BJ (cell line): ENCODE measurements at regions not wholly inside any gene's neighbourhood (a gene's known extent, or its start where the extent isn't known, plus 50 kb on each side); places are given as distances from the start of the nearest gene placed in this dataset.

Experiments
- CTCF ChIA-PET: fragments of 350-600 bp; formaldehyde crosslinking; extraction: SDS; loops from one replicate; lab custom pipeline; 2021; ENCODE audit warnings: antibody characterized with exemption, inconsistent platforms; lab: Yijun Ruan, JAX
- POLR2A ChIA-PET: fragments of 300-600 bp; sonication (Branson Sonifier 250); formaldehyde crosslinking; extraction: SDS; loops from one replicate; lab custom pipeline; 2021; ENCODE audit warnings: antibody characterized with exemption; lab: Charles Lee
- DNase-seq: peaks from one replicate; pipeline ENCODE4 v3.0.0-alpha.2; 2011; ENCODE audit warnings: low read depth
- H3K27me3 ChIP-seq: 2 replicates; pipeline ENCODE4 v1.6.0; 2011; ENCODE audit warnings: low read length; ENCODE audit not compliant: control insufficient read depth, insufficient read depth
- H3K36me3 ChIP-seq: 2 replicates; pipeline ENCODE4 v1.5.1; 2011; ENCODE audit warnings: low read length; ENCODE audit not compliant: control insufficient read depth, insufficient read depth
- H3K4me3 ChIP-seq: 2 replicates; pipeline ENCODE4 v1.5.1; 2011; ENCODE audit warnings: low read depth, mild to moderate bottlenecking, control low read depth, low read length
- TF ChIP-seq, protein P1 (sequence below): IDR thresholded peaks from 2 replicates; pipeline ENCODE4 v1.5.1; 2011; ENCODE audit warnings: low read depth, mild to moderate bottlenecking, control low read depth, inconsistent platforms, low read length, moderate library complexity; ENCODE audit not compliant: insufficient read depth

DNA sequence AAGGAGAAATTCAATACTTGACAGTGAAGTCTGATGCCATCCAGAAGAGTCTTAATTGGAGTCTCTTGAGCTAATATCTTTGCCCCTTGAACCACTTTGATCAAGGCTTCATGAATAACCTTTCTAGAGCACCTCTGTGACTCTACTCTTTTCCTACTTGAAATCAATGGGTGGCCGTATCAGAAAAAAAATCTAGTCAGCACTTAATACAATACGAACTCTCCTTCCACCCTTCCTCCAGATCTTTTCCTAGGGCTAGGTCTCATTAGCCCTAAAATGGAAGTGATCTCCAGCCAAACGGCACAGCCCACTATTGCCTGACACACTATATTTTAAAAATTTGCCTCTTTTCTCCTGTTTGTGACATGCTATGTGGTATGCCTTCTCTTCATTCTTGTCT, 129.6 kb upstream of the TLL1 start:
- Histone ChIP-seq H3K27me3 (no peaks in the 10 kb centered on the region), H3K4me3 (no peak overlapping the region), H3K36me3 (no peaks in the 10 kb centered on the region)
- TF ChIP-seq, protein P1, sequence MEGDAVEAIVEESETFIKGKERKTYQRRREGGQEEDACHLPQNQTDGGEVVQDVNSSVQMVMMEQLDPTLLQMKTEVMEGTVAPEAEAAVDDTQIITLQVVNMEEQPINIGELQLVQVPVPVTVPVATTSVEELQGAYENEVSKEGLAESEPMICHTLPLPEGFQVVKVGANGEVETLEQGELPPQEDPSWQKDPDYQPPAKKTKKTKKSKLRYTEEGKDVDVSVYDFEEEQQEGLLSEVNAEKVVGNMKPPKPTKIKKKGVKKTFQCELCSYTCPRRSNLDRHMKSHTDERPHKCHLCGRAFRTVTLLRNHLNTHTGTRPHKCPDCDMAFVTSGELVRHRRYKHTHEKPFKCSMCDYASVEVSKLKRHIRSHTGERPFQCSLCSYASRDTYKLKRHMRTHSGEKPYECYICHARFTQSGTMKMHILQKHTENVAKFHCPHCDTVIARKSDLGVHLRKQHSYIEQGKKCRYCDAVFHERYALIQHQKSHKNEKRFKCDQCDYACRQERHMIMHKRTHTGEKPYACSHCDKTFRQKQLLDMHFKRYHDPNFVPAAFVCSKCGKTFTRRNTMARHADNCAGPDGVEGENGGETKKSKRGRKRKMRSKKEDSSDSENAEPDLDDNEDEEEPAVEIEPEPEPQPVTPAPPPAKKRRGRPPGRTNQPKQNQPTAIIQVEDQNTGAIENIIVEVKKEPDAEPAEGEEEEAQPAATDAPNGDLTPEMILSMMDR, result no peak
- DNase-seq, result no peak
- ChIA-PET POLR2A (no interaction called here), CTCF (no interaction called here)

DNA sequence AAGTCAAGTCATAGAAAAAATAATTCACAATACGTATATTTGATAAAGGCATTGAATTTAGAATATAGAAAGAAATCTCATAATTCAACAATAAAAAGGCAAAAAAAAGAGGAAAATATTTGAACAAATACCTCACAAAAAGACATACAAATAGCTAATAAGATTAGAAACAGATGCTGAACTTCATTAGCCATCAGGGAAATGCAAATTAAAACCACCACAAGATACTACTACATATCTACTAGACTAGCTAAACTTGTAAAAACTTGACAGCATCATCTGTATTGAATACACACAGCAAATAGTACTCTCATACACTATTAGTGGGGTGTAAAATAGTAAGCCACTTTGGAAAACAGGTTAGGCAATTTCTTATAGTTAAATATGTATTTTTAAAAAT, 128.7 kb upstream of the TLL1 start:
- TF ChIP-seq, protein P1, result no peak
- Histone ChIP-seq H3K4me3 (no peak overlapping the region), H3K27me3 (no peaks in the 10 kb centered on the region), H3K36me3 (no peaks in the 10 kb centered on the region)
- CTCF ChIA-PET, result no interaction called here
- POLR2A ChIA-PET, result no interaction called here
- DNase-seq, result no peak

DNA sequence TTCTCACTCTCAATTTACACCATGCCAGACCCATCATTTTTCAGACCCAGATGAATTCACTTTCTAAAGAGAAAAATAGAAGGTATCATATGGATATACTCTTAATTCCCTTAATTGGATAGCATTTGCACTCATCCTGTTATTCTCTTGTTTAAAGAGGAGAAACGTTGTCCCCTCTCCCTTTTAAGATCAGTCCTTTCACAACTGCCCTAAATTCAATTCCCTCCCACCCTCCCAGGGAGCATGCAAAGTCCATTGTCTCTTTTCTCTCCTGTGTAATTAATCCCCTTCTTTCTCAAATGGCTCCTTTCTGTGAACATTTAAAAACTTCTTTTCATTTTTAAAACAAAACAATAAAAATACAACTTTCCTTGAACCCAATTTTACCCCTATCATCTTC, 124.7 kb upstream of the TLL1 start:
- DNase-seq, result no peak
- TF ChIP-seq, protein P1, result no peak
- CTCF ChIA-PET, result no interaction called here
- no peak overlapping the region for H3K4me3 ChIP-seq
- no peaks in the 10 kb centered on the region for H3K27me3 ChIP-seq
- POLR2A ChIA-PET, result no interaction called here
- H3K36me3 ChIP-seq, result no peaks in the 10 kb centered on the region

DNA sequence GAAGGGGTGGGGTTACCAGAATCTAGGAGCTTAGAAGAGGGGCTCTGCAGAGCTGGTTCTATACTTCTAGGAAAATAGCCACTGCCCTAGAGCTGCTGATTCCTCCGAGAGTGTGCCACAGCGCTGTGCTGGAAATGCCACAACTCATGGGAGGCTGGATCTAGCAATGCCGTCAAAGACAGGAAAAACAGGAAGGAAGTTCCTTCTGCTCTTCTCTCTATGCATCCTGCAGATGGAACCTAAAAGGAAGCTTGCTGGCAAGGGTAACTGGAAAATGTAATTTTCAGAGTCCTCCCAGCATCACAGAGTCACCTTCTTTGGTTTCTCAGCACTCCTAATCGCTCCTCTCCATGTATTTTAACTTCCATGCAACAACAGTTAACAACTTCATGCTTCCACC, 121.2 kb upstream of the TLL1 start:
- no peaks in the 10 kb centered on the region for H3K36me3 ChIP-seq
- H3K4me3 ChIP-seq, result no peak overlapping the region
- POLR2A ChIA-PET, result no interaction called here
- TF ChIP-seq, protein P1, result no peak
- no peak for DNase-seq
- CTCF ChIA-PET, result no interaction called here
- no peaks in the 10 kb centered on the region for H3K27me3 ChIP-seq

DNA sequence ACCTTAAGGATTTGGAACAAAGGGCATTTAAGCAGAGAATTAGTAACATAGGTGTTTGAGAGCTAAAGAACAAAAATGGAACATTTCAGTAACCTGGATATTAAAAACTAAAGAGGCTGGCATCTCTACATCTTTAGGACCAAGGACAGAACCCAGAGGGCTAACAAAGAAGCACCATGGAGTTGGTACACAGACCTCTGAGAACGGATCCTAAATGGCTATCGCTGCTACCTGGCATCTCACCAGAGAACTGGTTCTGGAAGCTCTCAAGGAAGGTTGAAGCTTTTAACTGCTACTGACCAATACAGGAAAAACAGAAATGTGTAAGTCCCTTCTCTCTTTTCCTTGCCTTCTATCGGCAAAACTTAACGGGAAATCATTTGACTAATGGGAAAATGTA, 118.4 kb upstream of the TLL1 start:
- no peaks in the 10 kb centered on the region for H3K27me3 ChIP-seq
- no peak overlapping the region for H3K4me3 ChIP-seq
- TF ChIP-seq, protein P1, result no peak
- DNase-seq, result no peak
- ChIA-PET CTCF (no interaction called here), POLR2A (no interaction called here)
- no peaks in the 10 kb centered on the region for H3K36me3 ChIP-seq
